KOPT-K1 (cell line): ENCODE measurements at regions not wholly inside any gene's neighbourhood (a gene's known extent, or its start where the extent isn't known, plus 50 kb on each side); places are given as distances from the start of the nearest gene placed in this dataset.

Experiments
- H3K27ac ChIP-seq: fragments of 200-600 bp; sonication (generic); 2 replicates; pipeline ENCODE4 v1.5.1; 2016; ENCODE audit warnings: antibody characterized with exemption, mild to moderate bottlenecking, low read depth, low read length; ENCODE audit not compliant: poor library complexity, severe bottlenecking
- H3K36me3 ChIP-seq: fragments of 200-600 bp; sonication (generic); 2 replicates; pipeline ENCODE4 v1.5.1; 2017; ENCODE audit warnings: antibody characterized with exemption, mild to moderate bottlenecking, low read length, moderate library complexity; ENCODE audit not compliant: insufficient read depth
- H3K9me3 ChIP-seq: fragments of 200-600 bp; sonication (generic); 2 replicates; pipeline ENCODE4 v1.5.1; 2017; ENCODE audit warnings: antibody characterized with exemption, low read length, mild to moderate bottlenecking; ENCODE audit not compliant: insufficient read depth, poor library complexity, severe bottlenecking

- H3K36me3 ChIP-seq = no peaks in the 10 kb centered on the region
- H3K27ac ChIP-seq = no peak overlapping the region
- H3K9me3 ChIP-seq = no peaks in the 10 kb centered on the region
Observed at GRCh38 chrX:113133316-113133715, 292.7 kb upstream of the AMOT start.

DNA sequence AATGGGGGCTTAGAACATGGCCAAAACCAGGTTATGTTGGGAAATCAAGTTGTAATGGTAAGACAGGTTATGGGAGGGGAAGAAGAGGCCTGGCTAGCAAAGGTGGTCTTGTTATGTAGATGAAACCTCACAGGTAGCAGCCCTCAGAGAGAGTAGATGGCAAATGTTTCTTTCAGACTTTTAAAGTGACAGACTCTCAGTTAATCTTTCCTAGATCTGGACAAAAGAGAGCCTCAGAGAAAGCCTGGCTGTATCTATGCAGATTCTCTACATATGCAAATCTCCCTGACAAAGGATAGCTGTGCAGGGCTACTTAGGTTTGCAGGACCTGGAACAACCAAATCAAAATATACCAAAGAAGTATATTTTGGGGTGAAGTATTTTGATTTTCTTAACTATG, 284.1 kb upstream of the AMOT start:
- H3K36me3 ChIP-seq = no peaks in the 10 kb centered on the region
- no peaks in the 10 kb centered on the region for H3K9me3 ChIP-seq
- no peak overlapping the region for H3K27ac ChIP-seq

- Histone ChIP-seq H3K36me3 (no peaks in the 10 kb centered on the region), H3K9me3 (no peaks in the 10 kb centered on the region), H3K27ac (no peak overlapping the region)
Observed at GRCh38 chrX:113075521-113075920, 234.9 kb upstream of the AMOT start.

DNA sequence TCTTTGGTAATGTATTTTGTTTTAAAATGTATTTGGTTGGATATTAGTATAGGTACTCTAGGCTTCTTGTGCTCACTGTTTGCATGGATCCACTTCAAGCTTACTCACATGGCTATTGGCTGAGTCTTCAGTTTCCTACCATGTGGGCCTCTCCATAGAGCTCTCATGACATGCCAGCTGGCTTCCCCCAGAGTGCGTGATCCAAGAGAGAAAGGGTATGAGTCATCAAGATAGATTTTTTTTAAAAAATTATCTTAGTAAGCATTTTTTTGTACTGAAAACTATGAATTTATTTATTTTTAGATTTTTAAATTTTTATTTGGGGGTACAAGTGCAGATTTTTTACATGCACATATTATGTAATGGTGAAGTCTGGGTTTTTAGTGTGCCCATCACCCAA, 219.1 kb upstream of the AMOT start:
- Histone ChIP-seq H3K9me3 (no peaks in the 10 kb centered on the region), H3K27ac (no peak overlapping the region), H3K36me3 (no peaks in the 10 kb centered on the region)

DNA sequence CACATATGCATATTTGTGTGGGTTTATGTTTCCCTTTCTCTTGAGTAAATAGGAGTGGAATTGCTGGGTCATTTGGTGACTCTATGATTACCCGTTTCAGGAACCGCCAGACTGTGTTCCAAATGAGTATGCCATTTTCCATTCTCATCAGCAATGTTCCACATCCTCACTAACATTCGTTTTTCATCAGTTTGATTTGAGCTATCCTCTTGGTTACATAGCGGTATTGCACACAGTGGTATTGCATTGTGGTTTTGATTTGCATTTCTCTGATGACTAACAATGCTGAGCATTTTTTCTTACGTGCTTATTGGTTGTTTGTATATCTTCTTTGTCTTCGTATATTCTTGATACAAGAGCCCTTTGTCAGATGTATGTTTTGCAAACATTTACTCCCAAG, 218.0 kb upstream of the AMOT start:
- H3K9me3 ChIP-seq = no peaks in the 10 kb centered on the region
- no peak overlapping the region for H3K27ac ChIP-seq
- no peaks in the 10 kb centered on the region for H3K36me3 ChIP-seq

DNA sequence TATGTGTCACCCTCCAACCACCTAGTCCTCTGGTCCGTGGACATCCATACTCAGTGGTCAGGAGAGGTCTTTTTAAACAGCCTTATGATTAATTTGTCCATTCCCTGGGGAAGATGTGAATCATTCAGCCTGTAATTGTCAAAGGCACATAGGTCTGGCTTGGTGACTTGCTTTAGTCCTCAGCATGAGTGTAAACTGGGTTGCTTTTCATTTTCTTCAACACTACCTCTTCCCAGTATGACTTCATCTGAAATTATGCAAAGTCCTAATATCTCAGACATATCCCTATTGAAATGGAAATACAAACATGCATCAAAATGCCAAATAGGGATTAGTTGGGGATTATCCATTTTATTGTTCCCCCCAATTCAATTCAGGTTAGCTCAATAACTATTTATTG, 208.3 kb upstream of the AMOT start:
- Histone ChIP-seq H3K36me3 (no peaks in the 10 kb centered on the region), H3K9me3 (no peaks in the 10 kb centered on the region), H3K27ac (no peak overlapping the region)

GRCh38 chrX:113048480-113048879, 207.8 kb upstream of the AMOT start:
- Histone ChIP-seq H3K27ac (no peak overlapping the region), H3K9me3 (no peaks in the 10 kb centered on the region)

DNA sequence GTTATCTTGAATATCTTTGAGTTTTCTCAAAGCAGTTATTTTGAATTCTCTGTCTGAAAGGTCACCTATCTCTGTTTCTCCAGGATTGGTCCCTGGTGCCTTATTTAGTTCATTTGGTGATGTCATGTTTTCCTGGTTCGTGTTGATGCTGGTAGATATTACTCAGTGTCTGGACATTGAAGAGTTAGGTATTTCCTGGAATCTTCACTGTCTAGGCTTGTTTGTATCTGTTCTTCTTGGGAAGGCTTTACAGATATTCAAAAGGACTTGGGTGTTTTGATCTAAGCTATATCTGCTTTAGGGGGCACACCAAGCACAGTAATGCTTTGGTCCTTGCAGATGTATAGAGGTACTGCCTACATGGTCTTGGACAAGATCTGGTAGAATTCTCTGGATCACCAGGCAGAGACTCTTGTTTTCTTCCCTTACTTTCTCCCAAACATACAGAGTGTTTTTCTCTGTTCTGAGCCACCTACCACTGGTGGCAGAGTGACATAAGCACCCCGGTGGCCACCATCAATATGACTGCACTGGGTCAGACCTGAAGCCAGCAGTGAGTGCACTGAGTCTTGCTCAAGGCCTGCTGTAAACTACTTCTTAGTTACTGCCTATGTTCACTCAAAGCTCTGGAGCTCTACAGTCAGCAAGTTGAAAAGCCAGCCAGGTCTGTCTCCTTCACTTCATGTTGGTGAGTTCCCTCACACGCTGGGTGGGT, 193.5 kb upstream of the AMOT start:
- no peaks in the 10 kb centered on the region for H3K9me3 ChIP-seq
- H3K27ac ChIP-seq = no peak overlapping the region
- no peaks in the 10 kb centered on the region for H3K36me3 ChIP-seq

More at GRCh38 chrX:113048480-113048879, 207.8 kb upstream of the AMOT start:
- H3K36me3 ChIP-seq = no peaks in the 10 kb centered on the region

DNA sequence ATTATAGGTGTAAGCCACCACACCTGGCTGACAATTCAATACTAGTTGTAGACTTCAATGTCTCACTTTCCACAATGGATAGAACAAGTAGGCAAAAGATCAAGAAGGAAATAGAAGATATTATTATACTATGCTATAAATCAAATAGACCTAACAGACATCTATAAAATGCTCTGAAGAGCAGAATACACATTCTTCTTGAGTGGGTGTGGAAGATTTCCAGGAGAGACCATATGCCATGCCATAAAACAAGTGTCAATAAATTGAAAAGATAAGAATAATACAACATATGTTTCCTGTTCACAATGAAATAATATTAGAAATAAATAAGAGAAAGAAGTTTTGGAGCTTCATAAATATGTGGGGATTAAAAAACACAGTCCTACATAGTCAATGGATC, 179.3 kb upstream of the AMOT start:
- H3K27ac ChIP-seq = no peak overlapping the region
- no peaks in the 10 kb centered on the region for H3K9me3 ChIP-seq
- no peaks in the 10 kb centered on the region for H3K36me3 ChIP-seq

- Histone ChIP-seq H3K36me3 (no peaks in the 10 kb centered on the region), H3K9me3 (no peaks in the 10 kb centered on the region), H3K27ac (no peak overlapping the region)
Observed at GRCh38 chrX:113009837-113010236, 169.2 kb upstream of the AMOT start.

GRCh38 chrX:113009029-113009428, 168.4 kb upstream of the AMOT start:
- Histone ChIP-seq H3K9me3 (no peaks in the 10 kb centered on the region), H3K36me3 (no peaks in the 10 kb centered on the region), H3K27ac (no peak overlapping the region)

GRCh38 chrX:113001836-113002235, 161.2 kb upstream of the AMOT start:
- Histone ChIP-seq H3K9me3 (no peaks in the 10 kb centered on the region), H3K27ac (no peak overlapping the region), H3K36me3 (no peaks in the 10 kb centered on the region)

GRCh38 chrX:112997991-112998390, 157.4 kb upstream of the AMOT start:
- H3K27ac ChIP-seq = no peak overlapping the region
- no peaks in the 10 kb centered on the region for H3K36me3 ChIP-seq
- no peaks in the 10 kb centered on the region for H3K9me3 ChIP-seq

GRCh38 chrX:112991801-112992200, 151.2 kb upstream of the AMOT start:
- no peak overlapping the region for H3K27ac ChIP-seq
- no peaks in the 10 kb centered on the region for H3K9me3 ChIP-seq
- H3K36me3 ChIP-seq = no peaks in the 10 kb centered on the region

- no peaks in the 10 kb centered on the region for H3K36me3 ChIP-seq
- no peak overlapping the region for H3K27ac ChIP-seq
Observed at GRCh38 chrX:112979879-112980278, 139.2 kb upstream of the AMOT start.

GRCh38 chrX:112968351-112969133, 127.9 kb upstream of the AMOT start:
- H3K9me3 ChIP-seq = no peaks in the 10 kb centered on the region
- H3K27ac ChIP-seq = no peak overlapping the region
- H3K36me3 ChIP-seq = no peaks in the 10 kb centered on the region

More at GRCh38 chrX:112979879-112980278, 139.2 kb upstream of the AMOT start:
- H3K9me3 ChIP-seq = no peaks in the 10 kb centered on the region
